COLO829 (cell line): ENCODE measurements at regions not wholly inside any gene's neighbourhood (a gene's known extent, or its start where the extent isn't known, plus 50 kb on each side); places are given as distances from the start of the nearest gene placed in this dataset.
"Not testable (repeated sequence)": the region's sequence is repeated elsewhere in the genome, so short reads cannot be mapped to it uniquely, and the experiment has no call there.

ENCODE experiments used
- DNase-seq: peaks from one replicate; pipeline ENCODE4 v3.0.0; 2012; ENCODE audit warnings: low spot score

DNA sequence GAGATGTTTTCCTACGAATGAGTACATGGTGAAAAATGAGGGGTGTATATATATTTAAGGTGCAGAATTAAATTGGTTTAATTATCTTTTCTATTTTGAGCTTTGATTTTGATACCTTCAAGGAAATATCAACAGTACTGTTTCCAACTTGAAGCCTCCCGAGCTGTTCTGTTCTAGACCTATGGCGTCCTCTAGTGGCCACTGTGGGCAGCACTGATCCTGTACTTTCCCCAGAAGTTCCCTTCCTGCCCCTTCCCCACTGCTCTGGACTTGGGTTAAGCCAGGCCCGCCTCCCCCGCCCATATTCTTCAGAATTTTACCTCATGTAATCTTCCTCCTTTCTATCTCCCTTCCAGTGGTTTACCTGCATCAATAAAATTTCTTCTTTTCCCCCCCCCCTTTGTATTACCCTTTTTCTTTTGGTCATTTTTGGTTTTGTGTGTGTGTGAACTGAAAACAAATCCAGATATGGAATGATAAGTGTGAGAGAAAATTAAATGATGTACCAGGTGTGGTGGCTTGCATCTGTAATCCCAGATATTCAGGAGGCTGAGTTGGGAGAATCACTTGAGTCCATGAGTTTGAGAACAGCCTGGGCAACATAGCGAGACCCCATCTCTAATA lies 1643.5 kb downstream of the TP53TG3F start:
- peak; percentile 48 for DNase-seq

DNA sequence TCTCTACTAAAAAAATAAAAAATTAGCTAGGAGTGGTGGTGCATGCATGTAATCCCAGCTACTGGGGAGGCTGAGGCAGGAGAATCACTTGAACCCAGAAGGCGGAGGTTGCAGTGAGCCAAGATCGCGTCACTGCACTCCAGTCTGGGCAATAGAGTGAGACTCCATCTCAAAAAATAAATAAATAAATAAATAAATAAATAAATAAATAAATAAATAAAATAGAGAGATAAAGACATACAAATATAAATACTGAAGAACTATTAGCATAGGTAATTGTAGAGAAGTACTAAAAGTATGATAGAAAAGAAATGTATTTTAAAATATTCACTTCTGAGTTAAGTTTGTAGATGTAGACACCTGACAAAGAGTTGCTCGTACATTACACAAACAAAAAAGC lies 1652.4 kb downstream of the TP53TG3F start:
- not testable (repeated sequence) for DNase-seq

DNA sequence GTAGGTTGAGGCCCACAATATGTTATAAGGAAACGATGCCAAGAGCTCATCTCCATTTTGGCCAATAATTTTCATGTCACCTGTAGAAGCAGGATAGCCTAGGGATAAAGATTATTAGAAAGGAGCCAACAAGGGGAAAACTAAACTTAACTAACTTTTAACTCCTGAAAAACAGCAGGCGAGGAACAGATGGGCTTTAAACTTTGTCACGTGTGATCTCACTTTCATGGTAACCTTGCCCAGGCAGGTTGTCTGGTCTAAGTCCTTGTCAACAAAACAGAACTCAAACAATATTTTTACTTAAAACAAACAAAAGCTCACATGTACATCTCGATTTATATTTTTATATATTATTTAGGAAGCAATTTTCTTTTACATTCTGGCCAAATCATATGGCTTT lies 1672.0 kb downstream of the TP53TG3F start:
- no peak for DNase-seq

DNA sequence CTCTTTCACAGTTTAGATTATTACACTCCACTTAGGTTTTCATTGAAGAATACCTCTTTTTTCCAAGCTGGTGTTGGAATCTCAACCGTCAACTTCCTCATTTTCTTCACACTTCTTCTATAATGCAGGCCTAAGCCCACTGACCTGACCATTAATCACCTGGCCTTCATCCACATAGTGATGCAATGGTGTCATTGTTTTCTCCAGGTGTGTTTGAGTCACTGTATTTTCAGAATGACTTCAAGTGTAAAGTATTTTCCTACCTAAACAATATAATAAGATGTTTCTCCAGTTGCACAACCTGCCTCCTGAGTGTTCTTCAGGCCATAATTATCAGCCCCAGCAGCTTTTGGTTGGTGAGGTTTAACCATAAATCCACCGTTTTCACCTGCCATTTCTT lies 1675.1 kb downstream of the TP53TG3F start:
- no peak for DNase-seq

DNA sequence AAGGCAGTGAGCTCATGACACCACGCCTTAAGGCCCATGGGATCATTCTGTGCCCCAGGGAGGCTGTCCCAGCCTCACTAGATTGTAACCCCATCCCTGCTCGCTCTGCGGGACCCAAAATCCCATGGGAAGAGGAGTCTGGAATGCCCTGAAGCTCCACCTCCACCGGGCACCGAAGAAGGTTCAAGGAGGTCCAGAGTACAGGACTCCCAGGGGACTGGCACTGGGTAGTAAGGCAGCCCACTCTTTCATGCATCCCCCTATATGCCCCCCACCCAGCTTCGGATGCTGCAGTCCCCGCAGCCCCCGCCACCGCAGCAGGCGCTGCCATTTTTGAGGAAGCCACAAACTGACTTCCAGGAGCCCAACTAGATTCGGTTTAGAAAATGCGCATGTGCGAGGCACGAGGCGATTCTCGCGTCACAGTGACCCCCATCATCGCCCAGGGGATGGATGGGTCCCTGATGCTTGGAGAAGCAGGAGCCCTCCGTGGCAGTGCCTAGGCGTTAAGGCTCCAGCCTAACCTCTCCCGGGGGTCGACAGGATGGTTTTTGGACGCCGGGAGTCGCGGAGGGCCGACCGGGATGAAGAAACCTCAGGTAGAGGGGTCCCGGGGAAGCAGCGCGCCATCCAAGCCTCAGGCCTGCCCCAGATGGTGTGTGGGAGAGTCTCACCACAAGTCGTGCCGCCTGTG lies 1681.0 kb downstream of the TP53TG3F start:
- no peak for DNase-seq

DNA sequence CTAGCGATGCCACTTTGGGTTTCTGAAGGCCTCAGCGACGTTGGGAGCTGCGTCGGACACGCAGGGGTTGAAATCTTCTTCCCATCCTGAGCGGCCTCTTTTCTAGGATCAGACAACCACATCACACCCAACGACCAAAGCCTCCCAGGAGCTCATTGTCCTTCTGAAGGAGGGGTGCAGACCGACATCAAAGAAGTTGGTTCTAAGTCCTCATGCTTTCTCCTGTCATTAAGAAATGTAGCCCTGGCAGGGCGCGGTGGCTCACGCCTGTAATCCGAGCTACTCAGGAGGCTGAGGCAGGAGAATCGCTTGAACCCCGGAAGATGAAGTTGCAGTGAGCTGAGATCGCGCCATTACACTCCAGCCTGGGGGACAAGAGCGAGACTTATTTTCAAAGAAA lies 1681.9 kb downstream of the TP53TG3F start:
- no peak for DNase-seq

DNA sequence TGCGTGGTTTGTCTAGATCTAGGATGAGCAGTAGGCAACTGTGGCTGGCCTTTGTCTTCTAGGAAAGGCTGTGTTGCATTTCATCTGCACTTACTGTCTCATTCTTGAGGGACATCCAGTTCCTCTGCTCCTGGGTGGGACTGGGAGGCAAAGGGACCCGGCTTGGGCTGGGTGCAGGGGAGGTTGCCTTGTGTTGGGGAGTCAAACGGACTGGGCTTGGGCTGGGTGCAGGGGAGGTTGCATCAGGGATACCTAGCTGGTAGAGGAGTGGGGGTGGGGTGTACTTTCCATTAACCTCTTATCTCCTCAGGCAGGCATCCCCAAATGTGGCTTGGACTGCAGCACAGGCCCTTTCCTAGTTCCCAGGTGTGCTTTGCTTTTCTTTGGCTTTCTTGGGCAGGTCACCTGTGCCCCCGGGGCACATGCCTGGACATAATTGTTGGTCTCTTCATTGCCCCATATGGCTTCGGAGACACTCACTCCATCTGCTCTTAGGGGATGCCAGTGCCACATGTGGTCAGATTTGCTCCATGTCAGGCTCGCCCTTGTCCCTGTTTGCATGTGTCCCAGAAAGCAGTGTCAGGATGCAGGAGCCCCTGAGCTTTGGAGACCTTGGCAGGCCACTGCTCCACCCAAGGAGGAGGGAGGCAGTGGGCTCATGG lies 1682.9 kb downstream of the TP53TG3F start:
- no peak for DNase-seq

DNA sequence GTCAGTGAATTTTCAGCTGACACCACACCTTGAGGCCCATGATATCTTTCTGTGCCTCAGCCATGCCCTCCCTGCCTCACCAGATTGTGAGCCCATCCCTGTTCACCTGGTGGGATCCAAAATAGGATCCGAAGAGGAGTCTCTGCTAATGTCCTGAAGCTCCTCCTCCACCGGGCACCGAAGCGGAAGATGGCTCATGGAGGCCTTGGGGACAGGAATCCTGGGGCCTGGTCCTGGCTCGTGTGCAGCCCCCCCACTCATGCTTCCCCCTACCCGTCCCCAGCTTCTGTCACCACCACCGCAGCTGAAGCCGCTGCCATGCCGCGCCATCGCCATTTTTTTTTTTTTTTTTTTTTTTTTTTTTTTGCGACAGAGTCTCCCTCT lies 1683.4 kb downstream of the TP53TG3F start:
- DNase-seq = no peak

DNA sequence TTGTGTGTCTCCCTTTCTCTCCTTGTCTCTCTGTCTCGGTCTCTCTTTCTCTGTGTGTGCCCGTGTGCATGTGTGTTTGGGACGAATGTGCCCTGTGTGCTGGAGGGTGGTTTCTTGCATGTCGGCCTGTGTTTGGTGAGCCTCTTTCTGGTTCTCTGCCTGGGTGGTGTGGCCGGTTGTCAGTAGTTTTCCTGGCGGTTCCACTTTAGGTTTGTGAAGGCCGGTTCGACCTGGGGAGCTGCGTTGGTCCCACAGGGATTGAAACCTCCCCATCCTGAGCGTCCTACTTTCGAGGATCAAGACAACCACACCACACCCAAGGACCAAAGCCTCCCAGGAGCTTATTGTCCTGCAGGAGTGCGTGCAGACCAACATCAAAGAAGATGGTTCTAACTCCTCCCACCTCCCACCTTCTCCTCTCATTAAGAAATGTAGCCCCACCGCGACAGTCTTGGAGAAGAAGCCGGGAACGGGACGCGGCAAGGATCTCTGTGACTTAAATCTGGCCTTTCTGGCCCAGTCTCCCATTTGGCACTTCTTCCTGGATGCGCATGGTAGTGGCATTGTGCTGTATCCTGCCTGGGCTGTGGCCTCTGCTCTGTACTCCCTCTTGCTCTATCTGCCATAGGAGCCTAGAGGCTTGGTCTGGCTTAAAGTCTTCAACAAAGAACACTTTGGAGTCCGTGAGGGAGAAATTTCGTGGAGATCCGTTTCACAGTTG lies 1685.0 kb downstream of the TP53TG3F start:
- no peak for DNase-seq

DNA sequence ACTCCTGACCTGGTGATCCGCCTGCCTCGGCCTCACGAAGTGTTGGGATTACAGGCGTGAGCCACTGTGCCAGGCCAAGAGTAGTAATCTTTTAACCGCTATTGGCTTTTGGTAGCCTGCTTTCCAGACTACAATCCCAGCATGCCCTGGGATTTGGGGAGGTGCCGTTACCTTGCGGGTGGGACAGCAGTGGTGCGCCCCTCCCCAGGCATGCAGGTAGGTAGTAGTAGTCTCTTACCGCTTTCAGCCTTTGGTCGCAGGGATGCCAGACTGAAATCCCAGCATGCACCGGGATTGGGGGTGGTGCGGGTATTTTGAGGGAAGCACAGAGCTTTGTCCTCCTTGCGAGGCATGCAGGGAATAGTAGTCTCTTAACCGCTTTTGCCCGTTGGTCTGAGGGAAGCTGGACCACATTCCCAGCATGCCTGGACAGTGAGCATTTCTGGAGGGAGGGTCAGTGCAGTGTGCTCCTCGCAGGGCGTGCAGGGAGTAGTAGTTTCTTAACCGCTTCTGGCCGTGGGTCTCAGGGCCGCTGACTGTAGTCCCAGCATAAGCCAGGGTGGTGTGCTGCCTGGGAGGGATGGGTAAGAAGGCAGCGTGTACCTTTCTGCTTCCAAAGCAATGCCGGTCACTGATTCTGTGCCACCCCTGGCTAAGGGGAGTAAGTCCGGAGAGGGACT lies 1686.8 kb downstream of the TP53TG3F start:
- DNase-seq = no peak

DNA sequence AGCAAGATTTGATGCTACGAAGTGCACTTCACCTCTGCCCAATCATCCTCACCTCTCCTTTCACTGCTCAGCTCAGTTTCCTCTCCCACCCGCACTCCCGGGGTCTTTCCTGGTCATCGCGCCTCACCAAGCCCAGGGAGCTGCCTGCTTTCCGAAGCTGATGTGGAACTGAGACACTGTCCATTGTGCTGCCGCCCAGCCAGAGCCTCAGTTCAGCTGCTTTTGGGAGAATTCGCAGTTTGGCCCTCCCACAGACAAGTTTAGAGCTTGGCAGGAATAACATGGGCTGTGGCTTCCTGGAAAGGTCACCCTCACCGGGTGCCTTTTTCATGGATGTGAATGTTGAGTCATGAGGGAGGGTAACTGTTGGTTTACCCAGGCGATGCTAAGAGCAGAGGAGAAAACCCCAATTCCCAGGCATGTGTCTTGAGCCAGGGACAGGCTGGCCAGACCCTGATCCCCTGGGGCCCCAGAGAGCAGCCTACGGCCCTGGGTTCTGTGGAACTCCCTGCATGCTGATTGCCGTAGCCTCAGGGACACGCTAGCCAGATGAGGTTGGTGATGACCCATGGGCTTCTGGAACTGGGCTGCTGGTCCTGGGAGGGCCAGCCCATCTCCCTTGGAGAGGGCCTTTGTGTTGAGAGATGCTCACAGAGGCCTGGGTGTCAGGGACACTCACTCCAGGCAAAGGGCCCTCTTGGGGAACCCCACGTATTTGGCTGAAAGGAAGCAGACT lies 1687.5 kb downstream of the TP53TG3F start:
- DNase-seq = no peak

DNA sequence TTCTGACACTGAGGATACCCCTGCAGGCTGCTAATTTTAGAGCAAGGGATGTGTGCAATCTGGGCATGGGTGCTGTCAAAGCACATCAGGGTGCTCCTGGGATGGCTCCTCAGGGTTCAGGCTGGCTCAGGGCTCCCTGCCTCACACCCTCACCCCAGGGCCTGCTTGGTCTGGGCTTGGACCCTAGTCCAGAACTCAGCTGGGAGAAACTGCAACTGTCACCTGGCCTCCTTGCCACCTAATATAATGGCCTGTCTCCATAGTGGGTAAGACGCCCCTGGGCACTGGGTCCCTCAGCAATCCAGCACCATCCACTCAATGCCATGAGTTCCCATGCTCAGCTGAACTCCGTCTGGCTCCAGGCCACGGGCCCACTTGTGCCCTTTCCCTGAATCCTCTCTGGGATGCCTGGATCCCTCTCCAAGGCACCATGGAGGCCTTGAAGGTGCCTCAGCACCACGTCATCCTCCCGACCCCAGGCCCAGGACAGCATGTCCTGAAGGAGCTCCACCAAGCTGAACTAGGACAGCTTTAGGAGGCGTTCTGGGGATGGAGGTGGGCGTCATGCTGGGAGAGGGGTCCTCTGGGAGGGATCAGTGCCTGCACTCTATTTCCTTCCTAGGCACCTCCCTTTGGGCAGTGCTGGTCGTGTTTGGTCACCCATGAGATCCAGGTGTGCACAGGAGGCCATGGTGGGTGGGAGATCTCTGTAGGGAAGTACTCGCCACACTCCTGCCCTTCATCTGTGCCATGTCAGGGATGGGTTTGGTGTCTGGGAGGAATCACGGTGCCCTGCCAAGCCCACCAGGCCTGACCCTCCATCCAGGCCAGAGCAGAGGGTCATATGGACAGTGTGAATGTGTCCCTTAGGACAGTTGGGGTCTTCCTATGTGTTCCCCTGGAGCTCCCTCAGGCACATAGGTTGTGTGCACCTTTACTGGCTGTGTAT lies 1688.4 kb downstream of the TP53TG3F start:
- DNase-seq = no peak

DNA sequence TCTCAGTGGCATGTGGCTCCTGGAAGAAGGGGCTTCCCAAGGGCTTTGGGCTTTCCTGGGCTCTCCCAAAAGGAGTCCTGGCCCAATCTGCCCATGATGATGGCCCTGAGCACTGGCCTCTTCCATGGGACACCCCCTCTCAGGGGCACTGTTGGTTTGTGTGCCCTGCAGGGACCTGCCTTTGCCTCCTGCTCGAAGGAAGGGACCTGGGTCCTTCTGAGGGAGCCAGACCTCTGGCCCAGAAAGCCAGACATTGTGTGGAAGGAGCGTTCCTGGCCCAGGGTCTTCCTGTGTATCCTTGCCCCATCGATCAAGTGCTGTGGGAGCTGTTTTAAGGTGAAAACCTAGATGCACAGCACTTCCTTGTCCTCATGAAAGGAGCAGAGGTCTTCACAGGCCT lies 1689.3 kb downstream of the TP53TG3F start:
- DNase-seq = no peak

DNA sequence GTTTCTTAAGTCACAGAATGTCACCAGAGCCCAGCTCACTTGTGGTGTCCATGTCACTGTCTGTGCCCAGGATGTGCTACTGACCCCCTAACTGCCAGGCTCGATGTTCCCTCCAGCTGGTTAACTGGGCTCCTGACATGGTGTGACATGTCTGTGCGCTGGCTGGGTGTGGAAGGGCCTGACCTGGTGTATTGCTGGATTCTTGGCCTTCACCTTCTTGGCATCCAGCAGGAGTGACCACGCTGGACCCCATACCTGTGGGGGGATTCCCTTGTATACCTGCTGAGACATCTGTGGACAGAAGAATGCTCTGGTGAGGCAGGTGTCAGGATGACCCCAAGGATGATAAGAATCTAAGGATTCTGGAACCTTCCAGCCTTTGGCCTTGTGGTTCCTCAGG lies 1690.1 kb downstream of the TP53TG3F start:
- no peak for DNase-seq

DNA sequence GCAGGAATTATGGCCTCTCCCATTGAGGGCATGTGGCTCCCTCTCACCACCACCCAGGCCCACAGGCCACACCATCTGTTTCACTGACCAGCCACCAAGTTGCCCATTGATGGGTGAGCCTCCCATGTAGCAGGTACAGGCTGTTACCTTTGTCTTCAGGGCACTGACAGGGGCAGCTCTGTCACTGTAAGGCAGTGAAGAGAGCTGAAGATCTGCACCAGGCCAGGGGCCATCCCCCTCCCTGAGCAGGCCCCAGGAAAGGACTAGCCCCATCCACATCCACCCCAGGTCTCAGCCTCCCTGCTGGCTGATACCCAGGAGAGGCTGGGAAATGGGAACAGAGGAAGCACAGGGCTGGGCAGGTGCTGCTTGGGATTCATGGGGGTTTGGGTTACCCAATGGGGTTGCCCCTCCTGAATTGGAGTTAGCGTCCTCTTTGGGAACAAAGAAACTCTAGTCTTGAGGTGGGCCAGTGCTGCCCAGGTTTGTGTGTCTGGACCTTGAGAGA lies 1691.4 kb downstream of the TP53TG3F start:
- DNase-seq = no peak

DNA sequence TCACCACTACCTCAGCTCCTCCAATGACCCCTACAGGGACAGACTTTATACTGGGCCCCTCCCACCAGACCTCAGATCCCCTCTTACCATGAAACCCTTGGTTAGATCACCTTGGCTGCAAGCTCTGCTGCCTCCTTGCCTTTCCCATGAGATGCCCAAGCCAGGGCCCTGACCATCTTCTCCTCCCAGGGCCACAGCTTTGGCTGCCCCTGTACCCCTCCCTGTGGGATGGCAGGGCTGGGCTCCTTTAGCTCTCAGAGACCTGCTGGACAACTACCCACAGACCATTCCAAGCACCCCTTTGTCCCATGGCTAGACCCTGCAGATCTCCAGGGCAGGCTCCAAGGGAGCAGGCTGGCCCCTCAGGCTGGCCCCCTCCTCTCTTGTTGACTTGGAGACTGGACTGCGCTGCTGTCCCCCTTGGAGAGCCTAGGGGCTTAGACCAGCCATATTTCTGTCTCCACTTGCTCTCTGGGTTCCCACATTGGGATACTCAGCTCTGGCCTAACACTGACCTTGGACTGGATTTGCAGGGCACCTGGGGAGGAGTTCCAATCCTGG lies 1692.7 kb downstream of the TP53TG3F start:
- no peak for DNase-seq

DNA sequence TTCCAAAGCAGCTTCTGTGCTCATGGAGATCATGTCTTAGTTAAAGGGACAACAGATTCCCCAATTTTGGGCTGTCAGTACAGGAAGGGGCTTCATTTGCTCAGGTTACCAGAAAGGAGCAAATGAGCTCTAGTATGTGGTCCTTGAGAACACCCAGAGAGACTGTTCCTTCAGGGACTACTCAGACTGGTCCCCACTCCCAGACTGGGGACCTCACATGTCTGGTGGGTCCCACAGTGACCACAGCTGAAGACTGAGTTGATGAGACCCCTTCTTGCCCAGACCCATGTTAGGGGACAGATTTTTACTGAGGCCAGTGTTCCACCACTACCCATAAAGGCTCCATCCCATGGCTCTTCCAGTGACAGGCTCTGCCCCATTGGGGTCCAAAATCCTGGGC lies 1695.2 kb downstream of the TP53TG3F start:
- DNase-seq = no peak

DNA sequence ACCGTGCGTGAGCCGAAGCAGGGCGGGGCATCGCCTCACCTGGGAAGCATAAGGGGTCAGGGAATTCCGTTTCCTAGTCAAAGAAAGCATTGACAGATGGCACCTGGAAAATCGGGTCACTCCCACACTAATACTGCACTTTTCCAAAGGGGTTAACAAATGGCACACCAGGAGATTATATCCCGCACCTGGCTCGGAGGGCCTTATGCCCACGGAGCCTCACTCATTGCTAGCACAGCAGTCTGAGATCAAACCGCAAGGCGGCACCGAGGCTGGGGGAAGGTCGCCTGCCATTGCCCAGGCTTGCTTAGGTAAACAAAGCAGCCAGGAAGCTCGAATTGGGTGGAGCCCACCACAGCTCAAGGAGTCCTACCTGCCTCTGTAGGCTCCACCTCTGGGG lies 1698.1 kb downstream of the TP53TG3F start:
- not testable (repeated sequence) for DNase-seq

DNA sequence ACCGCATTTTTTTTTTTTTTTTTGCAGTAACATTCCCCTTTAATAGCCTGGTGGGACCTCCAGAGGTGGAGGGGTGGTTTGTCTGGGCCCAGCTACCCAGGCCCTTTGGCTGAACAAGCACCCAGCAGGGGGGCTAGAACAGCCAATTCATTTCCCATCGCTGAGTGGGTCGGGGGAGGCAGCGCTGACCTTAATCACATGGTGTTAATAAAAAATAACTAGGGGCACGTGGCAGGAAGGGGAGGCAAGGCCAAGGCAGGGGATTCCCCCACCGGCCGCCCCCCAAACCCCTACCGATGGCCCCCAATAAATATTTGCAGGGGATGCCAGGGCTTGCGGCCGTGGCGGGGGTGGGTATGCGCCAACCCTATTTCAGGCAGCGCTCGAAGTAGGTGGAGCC lies 1709.9 kb downstream of the TP53TG3F start:
- not testable (repeated sequence) for DNase-seq

DNA sequence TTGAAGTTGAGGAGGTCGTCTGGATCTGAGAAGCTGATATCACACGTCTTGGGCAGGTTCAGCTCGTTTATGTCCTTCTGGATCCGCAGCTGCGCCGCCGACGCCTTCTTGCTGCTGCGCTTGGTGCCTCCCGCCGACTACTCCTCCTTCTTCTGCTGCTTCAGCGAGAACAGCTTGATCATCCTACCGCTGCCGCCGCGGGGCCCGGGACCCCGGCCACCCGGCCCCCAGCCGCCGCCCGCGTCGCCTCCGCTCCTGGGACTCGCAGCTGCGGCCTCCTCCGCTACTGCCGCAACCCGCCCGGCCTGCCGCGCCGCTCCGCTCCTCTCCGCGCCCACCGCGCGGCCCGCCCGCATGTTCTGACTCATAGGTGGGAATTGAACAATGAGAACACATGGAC lies 1710.6 kb downstream of the TP53TG3F start:
- DNase-seq = not testable (repeated sequence)
